ENCODE measurements at regions not wholly inside any gene's neighbourhood (a gene's known extent, or its start where the extent isn't known, plus 50 kb on each side); places are given as distances from the start of the nearest gene placed in this dataset.
"Not testable (repeated sequence)": the region's sequence is repeated elsewhere in the genome, so short reads cannot be mapped to it uniquely, and the experiment has no call there.

GRCh38 chr4:83758285-83758684 lies 222.4 kb downstream of the GPAT3 start:
- DNase-seq: no peak

DNA sequence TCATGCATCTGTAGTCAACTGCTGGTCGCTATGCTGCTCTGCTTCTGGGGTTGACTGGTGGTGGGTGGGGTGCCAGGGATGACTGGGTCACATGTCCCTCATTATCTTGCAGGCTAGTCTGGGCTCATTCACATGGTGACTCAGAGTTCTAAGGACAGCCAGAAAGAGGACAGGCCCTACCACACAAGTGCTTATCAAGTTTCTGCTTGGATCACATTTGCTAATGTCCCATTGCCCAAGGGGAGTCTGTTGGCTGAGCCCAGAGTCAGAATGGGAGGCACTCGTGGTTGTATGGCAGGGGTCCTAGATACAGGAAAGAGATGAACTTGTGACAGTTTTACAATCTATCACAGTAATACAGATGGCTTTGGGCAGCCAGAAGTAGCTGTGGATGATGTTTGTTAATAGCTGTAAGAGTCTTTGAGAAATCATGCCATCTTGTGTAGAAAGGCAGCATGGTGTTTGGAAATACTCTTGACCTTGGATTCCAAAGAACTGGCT lies 221.3 kb downstream of the GPAT3 start:
- DNase-seq: no peak

GRCh38 chr4:83753260-83753659 lies 217.4 kb downstream of the GPAT3 start:
- no peak for DNase-seq

DNA sequence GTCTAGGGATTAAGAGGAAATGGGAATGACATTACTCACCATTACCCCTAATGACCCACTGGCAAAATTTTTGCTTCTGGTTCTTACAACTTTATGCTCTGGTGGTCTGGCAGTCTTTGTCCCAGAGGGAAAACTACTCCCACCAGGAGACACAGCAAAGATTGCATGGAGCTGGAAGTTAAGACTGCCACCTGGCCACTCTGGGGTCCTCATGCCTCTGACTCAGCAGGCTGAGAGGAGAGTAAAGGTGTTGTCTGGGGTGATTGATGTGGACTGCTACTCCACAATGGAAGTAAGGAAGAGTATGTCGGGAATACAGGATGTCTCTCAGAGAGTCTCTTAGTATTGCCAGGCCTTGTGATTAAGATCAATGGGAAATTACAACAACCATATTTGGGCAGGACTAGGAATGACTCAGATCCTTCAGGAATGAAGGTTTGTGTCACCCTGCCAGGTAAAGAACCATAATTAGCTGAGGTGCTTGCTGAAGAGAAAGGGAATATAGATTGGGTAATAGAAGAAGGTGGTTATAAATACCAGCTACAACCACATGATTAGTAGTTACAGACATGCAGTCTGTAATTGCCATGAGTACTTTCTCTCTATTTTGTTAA lies 215.5 kb downstream of the GPAT3 start:
- no peak for DNase-seq

GRCh38 chr4:83748711-83749110 lies 212.8 kb downstream of the GPAT3 start:
- DNase-seq: no peak

GRCh38 chr4:83738895-83739294 lies 203.0 kb downstream of the GPAT3 start:
- DNase-seq: no peak

GRCh38 chr4:83734576-83734975 lies 198.7 kb downstream of the GPAT3 start:
- no peak for DNase-seq

- no peak for DNase-seq
These were observed 196.3 kb downstream of the GPAT3 start for GRCh38 chr4:83732114-83732635.

GRCh38 chr4:83731609-83732008 lies 195.7 kb downstream of the GPAT3 start:
- no peak for DNase-seq

DNA sequence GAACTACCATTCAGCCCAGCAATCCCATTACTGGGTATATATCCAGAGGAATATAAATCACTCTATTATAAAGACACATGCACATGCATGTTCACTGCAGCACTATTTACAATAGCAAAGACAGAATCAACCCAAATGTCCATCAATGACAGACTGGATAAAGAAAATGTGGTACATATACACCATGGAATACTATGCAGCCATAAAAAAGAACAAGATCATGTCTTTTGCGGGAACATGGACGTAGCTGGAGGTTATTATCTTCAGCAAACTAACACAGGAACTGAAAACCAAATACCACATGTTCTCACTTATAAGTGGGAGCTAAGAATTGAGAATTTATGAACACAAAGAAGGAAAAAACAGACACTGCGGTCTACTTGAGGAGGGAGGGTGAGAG lies 195.1 kb downstream of the GPAT3 start:
- not testable (repeated sequence) for DNase-seq

DNA sequence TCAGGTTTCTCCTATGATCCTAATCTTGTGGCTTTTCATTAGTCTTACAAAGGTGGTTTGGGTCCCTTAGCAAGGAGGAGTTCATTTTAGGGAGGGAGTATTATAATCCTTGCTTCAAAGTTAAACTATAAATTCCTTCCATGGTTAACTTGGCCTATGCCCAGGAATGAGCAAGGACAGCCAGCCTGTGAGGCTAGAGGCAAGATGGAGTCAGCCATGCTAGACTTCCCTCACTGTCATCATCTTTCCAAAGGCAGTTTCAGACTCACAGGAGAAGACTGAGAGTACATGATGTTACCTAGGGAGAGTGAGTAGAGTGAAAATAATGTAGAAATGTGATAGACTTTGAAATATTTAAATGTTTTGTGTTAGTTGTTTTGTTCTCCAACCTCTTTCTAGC lies 192.3 kb downstream of the GPAT3 start:
- no peak for DNase-seq

GRCh38 chr4:83725336-83726085 lies 189.6 kb downstream of the GPAT3 start:
- no peak for DNase-seq

- DNase-seq: no peak
These were observed 188.8 kb downstream of the GPAT3 start for GRCh38 chr4:83724485-83725335.

DNA sequence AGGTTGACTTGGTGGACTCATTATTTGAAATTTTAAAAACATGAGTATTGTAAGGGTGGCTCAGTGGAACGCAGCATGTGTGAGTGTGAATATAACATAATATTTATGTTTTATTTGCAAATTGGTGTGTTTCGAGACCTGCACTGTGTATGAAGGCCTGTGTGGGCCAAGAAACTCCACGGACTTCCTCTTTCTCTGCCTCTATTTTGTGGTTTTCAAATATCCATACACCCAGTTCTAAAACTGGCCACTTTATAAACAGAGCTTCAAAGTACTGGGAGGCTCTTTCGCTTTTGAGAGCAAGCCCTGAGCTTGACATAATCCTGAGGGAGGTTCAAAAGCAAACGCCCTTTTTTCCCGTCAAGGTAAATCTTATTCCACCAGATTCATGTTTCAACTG lies 187.7 kb downstream of the GPAT3 start:
- DNase-seq: no peak

GRCh38 chr4:83722730-83723269 lies 186.9 kb downstream of the GPAT3 start:
- DNase-seq: no peak

- DNase-seq: no peak
These were observed 181.0 kb downstream of the GPAT3 start for GRCh38 chr4:83716874-83717273.

DNA sequence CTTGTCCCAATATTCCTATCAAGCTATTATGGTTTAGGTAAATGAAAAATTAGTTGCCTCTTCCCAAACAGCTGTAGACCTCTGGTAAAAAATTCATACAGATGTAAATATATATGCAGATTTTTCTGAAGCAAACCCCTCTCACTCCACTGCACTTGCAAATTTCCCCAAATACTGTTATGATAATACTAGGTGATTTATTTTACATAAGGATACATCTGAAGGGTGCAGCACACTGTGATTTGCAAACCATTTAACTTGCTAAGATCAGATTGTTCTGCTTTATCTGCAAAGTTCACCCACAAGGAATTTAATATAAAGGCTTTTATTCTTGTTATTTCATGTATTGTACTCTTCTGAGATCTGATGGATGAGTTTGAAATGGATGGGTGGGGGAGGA lies 177.0 kb downstream of the GPAT3 start:
- no peak for DNase-seq

- no peak for DNase-seq
These were observed 173.7 kb downstream of the GPAT3 start for GRCh38 chr4:83709627-83710026.

DNA sequence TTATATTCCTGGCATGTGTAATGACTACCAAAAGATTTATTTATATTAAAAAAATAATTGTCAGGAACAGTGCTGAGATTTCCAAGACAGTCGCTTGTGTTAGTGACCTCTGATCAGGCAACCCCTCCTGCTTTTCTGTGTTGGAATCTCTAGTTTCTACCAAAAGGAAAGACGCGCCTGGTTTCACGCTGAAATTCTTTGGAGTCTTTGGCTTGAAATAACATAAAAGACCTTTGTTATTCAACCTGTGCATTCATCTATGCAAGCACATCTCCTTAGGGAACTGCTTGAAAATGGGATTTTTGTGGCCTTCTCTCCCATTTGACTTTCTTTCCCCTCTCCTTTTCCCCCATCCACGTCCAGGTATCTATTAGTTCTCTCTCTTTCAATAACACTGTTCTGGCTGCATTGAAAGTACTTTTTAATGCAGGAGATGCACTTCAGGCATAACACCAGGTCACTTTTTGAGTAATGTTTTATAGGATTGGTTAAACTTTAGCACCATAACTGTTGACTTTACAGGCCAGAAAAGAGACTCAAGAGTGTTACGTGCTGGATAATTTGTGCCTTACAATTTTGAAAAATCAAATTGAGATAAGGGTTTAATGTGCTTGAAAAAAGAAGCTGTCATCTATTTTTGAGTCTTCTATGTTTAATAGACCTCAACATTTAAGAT lies 172.7 kb downstream of the GPAT3 start:
- no peak for DNase-seq

DNA sequence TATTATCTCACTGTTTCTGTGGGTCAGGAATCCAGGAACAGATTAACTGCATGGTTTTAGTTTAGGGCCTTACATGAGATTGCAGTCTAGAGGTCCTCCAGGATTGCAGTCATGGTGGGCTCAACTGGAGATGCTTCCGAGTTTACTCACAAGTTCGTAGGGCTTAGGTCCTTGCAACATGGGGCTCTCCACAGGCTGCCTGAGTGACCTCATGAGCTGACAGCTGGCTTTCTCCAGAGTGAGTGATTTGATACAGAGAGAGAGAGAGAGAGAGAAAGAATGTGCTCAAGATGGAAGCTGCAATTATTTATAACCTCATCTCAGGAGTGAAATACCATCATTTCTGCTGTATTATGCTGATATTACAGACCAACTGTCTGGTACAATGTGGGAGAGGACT lies 168.9 kb downstream of the GPAT3 start:
- no peak for DNase-seq

- DNase-seq: no peak
These were observed 167.8 kb downstream of the GPAT3 start for GRCh38 chr4:83703752-83704151.

DNA sequence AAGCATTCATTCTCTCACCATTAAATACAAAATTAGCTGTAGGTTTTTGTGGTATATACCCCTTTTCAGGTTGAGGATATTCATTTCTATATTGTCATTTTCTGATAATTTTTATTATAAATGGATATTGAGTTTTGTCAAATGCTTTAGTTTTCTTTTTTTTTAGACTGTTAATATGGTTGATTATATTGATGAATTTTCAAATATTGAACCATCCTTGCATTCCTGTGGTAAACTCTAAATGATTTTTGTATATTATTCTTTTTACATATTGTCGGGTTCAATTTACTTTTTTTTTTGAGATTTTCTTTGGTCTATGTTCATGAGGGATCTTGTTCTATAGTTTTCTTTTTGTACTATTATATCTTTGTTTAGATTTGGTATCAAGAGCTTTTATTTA lies 165.1 kb downstream of the GPAT3 start:
- no peak for DNase-seq

- DNase-seq: no peak
These were observed 163.4 kb downstream of the GPAT3 start for GRCh38 chr4:83699358-83699757.

Data from femur (tissue), 1 donor.